ENCODE measurements at regions not wholly inside any gene's neighbourhood (a gene's known extent, or its start where the extent isn't known, plus 50 kb on each side); places are given as distances from the start of the nearest gene placed in this dataset.
A peak's percentile ranks its signal among the peaks of the same experiment; 100 is the strongest.
"Not testable (repeated sequence)": the region's sequence is repeated elsewhere in the genome, so short reads cannot be mapped to it uniquely, and the experiment has no call there.

GRCh38 chr9:97794666-97795065 is 58.4 kb upstream of the FOXE1 start:
- intact Hi-C loops (cut with DNase I) = no loop called here
- DNase-seq (no peak), ATAC-seq (no peak)
- WGBS = 94% methylated on average over 1 of the region's 1 CpG
- Histone ChIP-seq H3K27me3 (ENCODE audit: control insufficient read depth, insufficient read depth) (peaks cover 2% of the 10 kb centered on the region), H3K27ac (ENCODE audit: low read length) (no peak overlapping the region), H3K4me3 (ENCODE audit: low read length) (no peak overlapping the region), H3K9me3 (ENCODE audit: control insufficient read depth, low read length) (no peaks in the 10 kb centered on the region), H3K4me1 (ENCODE audit: control insufficient read depth, insufficient read depth, low read length) (no peaks in the 10 kb centered on the region)

- 95% methylated on average over 24 of the region's 30 CpGs for WGBS
Observed at GRCh38 chr9:97796176-97796575, 56.9 kb upstream of the FOXE1 start.

GRCh38 chr9:97801180-97801579 is 51.8 kb upstream of the FOXE1 start:
- intact Hi-C loops (cut with DNase I) = loop anchor here in 1 of 4 donors (10.0 kb wide), 1 partner anchor 86 kb away; no protein-coding TSS in a partner anchor
- Histone ChIP-seq H3K4me3 (ENCODE audit: low read length) (no peak overlapping the region), H3K27ac (ENCODE audit: low read length) (no peak overlapping the region), H3K9me3 (ENCODE audit: control insufficient read depth, low read length) (no peaks in the 10 kb centered on the region), H3K4me1 (ENCODE audit: control insufficient read depth, insufficient read depth, low read length) (no peaks in the 10 kb centered on the region), H3K27me3 (ENCODE audit: control insufficient read depth, insufficient read depth) (no peaks in the 10 kb centered on the region)
- no peak for DNase-seq
- WGBS = 65% methylated on average over 1 of the region's 1 CpG
- ATAC-seq = no peak

More at GRCh38 chr9:97796176-97796575, 56.9 kb upstream of the FOXE1 start:
- DNase-seq = peak in 1 of 3 donors; percentile 44
- H3K27me3 ChIP-seq (ENCODE audit: control insufficient read depth, insufficient read depth); H3K4me1 ChIP-seq (ENCODE audit: control insufficient read depth, insufficient read depth, low read length); H3K27ac ChIP-seq (ENCODE audit: low read length); H3K4me3 ChIP-seq (ENCODE audit: low read length); H3K9me3 ChIP-seq (ENCODE audit: control insufficient read depth, low read length); ATAC-seq; intact Hi-C loops (cut with DNase I): not testable (repeated sequence)

- H3K27ac ChIP-seq (ENCODE audit: low read length) = no peak overlapping the region
- no peaks in the 10 kb centered on the region for H3K4me1 ChIP-seq (ENCODE audit: control insufficient read depth, insufficient read depth, low read length)
- no peaks in the 10 kb centered on the region for H3K27me3 ChIP-seq (ENCODE audit: control insufficient read depth, insufficient read depth)
- no peaks in the 10 kb centered on the region for H3K9me3 ChIP-seq (ENCODE audit: control insufficient read depth, low read length)
- 66% methylated on average over 6 of the region's 6 CpGs for WGBS
- H3K4me3 ChIP-seq (ENCODE audit: low read length) = no peak overlapping the region
- intact Hi-C loops (cut with DNase I) = loop anchor here in 1 of 4 donors (10.0 kb wide), 1 partner anchor 87 kb away; no protein-coding TSS in a partner anchor
- DNase-seq (peak in 1 of 3 donors; percentile 22), ATAC-seq (no peak)
Observed at GRCh38 chr9:97802276-97802675, 50.8 kb upstream of the FOXE1 start.

GRCh38 chr9:97803167-97804058 is 49.6 kb upstream of the FOXE1 start:
- Histone ChIP-seq H3K4me1 (ENCODE audit: control insufficient read depth, insufficient read depth, low read length) (no peaks in the 10 kb centered on the region), H3K27me3 (ENCODE audit: control insufficient read depth, insufficient read depth) (no peaks in the 10 kb centered on the region), H3K9me3 (ENCODE audit: control insufficient read depth, low read length) (no peaks in the 10 kb centered on the region), H3K4me3 (ENCODE audit: low read length) (peak overlapping the region; percentile 30), H3K27ac (ENCODE audit: low read length) (no peak overlapping the region)
- peak; percentile 97 to 98 for ATAC-seq
- peak; percentile 82 to 92 (median 92) for DNase-seq
- WGBS = 2% methylated on average over 75 of the region's 75 CpGs
- intact Hi-C loops (cut with DNase I) = loop anchor here in 1 of 4 donors (10.0 kb wide), 1 partner anchor 89 kb away; no protein-coding TSS in a partner anchor
